ENCODE measurements at regions not wholly inside any gene's neighbourhood (a gene's known extent, or its start where the extent isn't known, plus 50 kb on each side); places are given as distances from the start of the nearest gene placed in this dataset.

DNA sequence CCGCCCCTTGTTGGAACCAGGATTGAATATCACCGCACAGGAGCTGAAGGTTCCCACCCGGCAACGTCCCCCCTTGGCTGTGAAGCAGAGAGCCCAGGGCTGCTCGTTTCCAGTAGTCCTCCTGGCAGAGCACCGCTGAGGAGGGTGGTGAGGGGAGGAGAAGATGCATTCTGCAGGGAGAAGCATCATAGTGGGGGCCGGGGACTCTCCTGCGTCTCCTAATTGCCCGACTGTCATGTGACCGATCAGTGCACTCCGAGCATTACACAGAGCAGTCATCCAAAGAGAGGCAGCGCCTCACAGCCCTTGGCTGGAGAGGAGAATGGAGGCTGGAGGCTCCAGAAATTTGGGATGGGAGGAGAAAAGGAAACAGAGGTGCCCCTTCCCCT, 85.0 kb upstream of the SEPTIN5 start:
- no peaks in the 10 kb centered on the region for H4K20me1 ChIP-seq (ENCODE audit: insufficient read depth, low read length)
- no peak overlapping the region for H3K4me3 ChIP-seq (ENCODE audit: low read depth in 1 of 2, low read length in 2 of 2)
- no peaks in the 10 kb centered on the region for H3K9me3 ChIP-seq (ENCODE audit: insufficient read depth, low read length, severe bottlenecking)
- no peaks in the 10 kb centered on the region for H3K27me3 ChIP-seq (ENCODE audit: insufficient read depth, low read length, poor library complexity)
- DNase-seq (no peak), ATAC-seq (ENCODE audit: insufficient read depth, low read depth) (no peak)
- no peak for TF ChIP-seq EZH2 (IDR thresholded peaks at IDR 0.05; ENCODE audit: borderline replicate concordance, low read depth, low read length, severe bottlenecking)
- no peak for TF ChIP-seq CTCF (IDR thresholded peaks at IDR 0.05; ENCODE audit: borderline replicate concordance, extremely low read depth, low read length, poor library complexity, severe bottlenecking)
- H3K36me3 ChIP-seq (ENCODE audit: insufficient read depth, low read length), result no peaks in the 10 kb centered on the region
- H2AFZ ChIP-seq (ENCODE audit: low read depth, low read length), result 0 out of 2 replicates have a peak overlapping the region, but pooled peaks have one; percentile 38
- no peak overlapping the region for H3K9ac ChIP-seq (ENCODE audit: low read depth, low read length)
- no peak overlapping the region for H3K4me2 ChIP-seq (ENCODE audit: insufficient read depth, low read length)
- no peaks in the 10 kb centered on the region for H3K79me2 ChIP-seq (ENCODE audit: insufficient read depth, low read length)
- no peaks in the 10 kb centered on the region for H3K4me1 ChIP-seq (ENCODE audit: insufficient read depth, low read length)
- H3K27ac ChIP-seq (ENCODE audit: low read length), result no peak overlapping the region

- H3K27ac ChIP-seq (ENCODE audit: low read length), result no peak overlapping the region
- no peak overlapping the region for H3K4me2 ChIP-seq (ENCODE audit: insufficient read depth, low read length)
- H2AFZ ChIP-seq (ENCODE audit: low read depth, low read length), result 0 out of 2 replicates have a peak overlapping the region, but pooled peaks have one; percentile 38
Measured at GRCh38 chr22:19629720-19630419, 84.4 kb upstream of the SEPTIN5 start.

DNA sequence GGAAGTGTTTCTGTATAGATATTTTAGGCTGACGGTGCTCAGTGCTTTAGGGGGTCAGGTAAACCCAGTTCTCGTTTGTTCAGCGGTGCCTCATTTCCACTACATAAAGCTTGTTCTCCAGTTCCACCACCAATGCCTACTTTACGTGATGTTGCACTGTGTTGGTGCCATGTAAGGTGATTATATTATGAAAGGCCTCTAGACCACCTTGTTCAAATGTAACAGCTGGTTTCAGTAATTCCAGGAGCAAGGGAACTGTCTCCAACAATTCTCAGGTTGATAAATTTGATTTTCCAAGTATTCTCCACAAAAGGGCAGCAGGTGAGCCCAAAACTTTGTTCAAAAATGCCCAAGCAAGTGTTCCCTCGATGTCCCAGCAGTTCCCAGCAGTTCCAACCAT, 83.7 kb upstream of the SEPTIN5 start:
- Histone ChIP-seq H4K20me1 (ENCODE audit: insufficient read depth, low read length) (no peaks in the 10 kb centered on the region), H3K4me1 (ENCODE audit: insufficient read depth, low read length) (no peaks in the 10 kb centered on the region), H3K36me3 (ENCODE audit: insufficient read depth, low read length) (no peaks in the 10 kb centered on the region), H2AFZ (ENCODE audit: low read depth, low read length) (no peak overlapping the region), H3K9ac (ENCODE audit: low read depth, low read length) (no peak overlapping the region), H3K4me3 (ENCODE audit: low read depth in 1 of 2, low read length in 2 of 2) (no peak overlapping the region), H3K9me3 (ENCODE audit: insufficient read depth, low read length, severe bottlenecking) (no peaks in the 10 kb centered on the region), H3K79me2 (ENCODE audit: insufficient read depth, low read length) (no peaks in the 10 kb centered on the region), H3K4me2 (ENCODE audit: insufficient read depth, low read length) (no peak overlapping the region), H3K27ac (ENCODE audit: low read length) (no peak overlapping the region), H3K27me3 (ENCODE audit: insufficient read depth, low read length, poor library complexity) (no peaks in the 10 kb centered on the region)
- TF ChIP-seq CTCF (IDR thresholded peaks at IDR 0.05; ENCODE audit: borderline replicate concordance, extremely low read depth, low read length, poor library complexity, severe bottlenecking) (no peak), EZH2 (IDR thresholded peaks at IDR 0.05; ENCODE audit: borderline replicate concordance, low read depth, low read length, severe bottlenecking) (no peak)
- DNase-seq, result no peak
- ATAC-seq (ENCODE audit: insufficient read depth, low read depth), result no peak

More at GRCh38 chr22:19629720-19630419, 84.4 kb upstream of the SEPTIN5 start:
- Histone ChIP-seq H3K27me3 (ENCODE audit: insufficient read depth, low read length, poor library complexity) (no peaks in the 10 kb centered on the region), H4K20me1 (ENCODE audit: insufficient read depth, low read length) (no peaks in the 10 kb centered on the region), H3K9ac (ENCODE audit: low read depth, low read length) (no peak overlapping the region), H3K79me2 (ENCODE audit: insufficient read depth, low read length) (no peaks in the 10 kb centered on the region), H3K4me3 (ENCODE audit: low read depth in 1 of 2, low read length in 2 of 2) (no peak overlapping the region), H3K9me3 (ENCODE audit: insufficient read depth, low read length, severe bottlenecking) (no peaks in the 10 kb centered on the region), H3K36me3 (ENCODE audit: insufficient read depth, low read length) (no peaks in the 10 kb centered on the region), H3K4me1 (ENCODE audit: insufficient read depth, low read length) (no peaks in the 10 kb centered on the region)
- TF ChIP-seq CTCF (IDR thresholded peaks at IDR 0.05; ENCODE audit: borderline replicate concordance, extremely low read depth, low read length, poor library complexity, severe bottlenecking) (peak; percentile 99), EZH2 (IDR thresholded peaks at IDR 0.05; ENCODE audit: borderline replicate concordance, low read depth, low read length, severe bottlenecking) (no peak)
- ATAC-seq (ENCODE audit: insufficient read depth, low read depth) (peak; percentile 97), DNase-seq (peak; percentile 85)
